Uterus (tissue), 2 donors: ENCODE measurements at regions not wholly inside any gene's neighbourhood (a gene's known extent, or its start where the extent isn't known, plus 50 kb on each side); places are given as distances from the start of the nearest gene placed in this dataset.

Experiments
- CTCF ChIP-seq, 4 experiments: fragments of 200-600 bp in 2 of 4; fragments of 450-650 bp in 2 of 4; sonication (generic) in 2 of 4; IDR thresholded peaks; one replicate each; pipeline ENCODE4 v1.5.1; 2016 to 2019; ENCODE audit warnings: antibody characterized with exemption in 4 of 4, mild to moderate bottlenecking in 2 of 4, moderate library complexity in 1 of 4
- POLR2A ChIP-seq, 2 donors: fragments of 450-650 bp; IDR thresholded peaks; one replicate each; pipeline ENCODE4 v1.6.1; 2016; ENCODE audit warnings: antibody characterized with exemption in 2 of 2, mild to moderate bottlenecking in 1 of 2, moderate library complexity in 1 of 2

- TF ChIP-seq POLR2A (IDR thresholded peaks at IDR 0.05) (no peak), CTCF (IDR thresholded peaks at IDR 0.05) (no peak)
These were observed 118.7 kb downstream of the CEBPB start for GRCh38 chr20:50309280-50309763.
